MCF 10A (cell line): ENCODE measurements at regions not wholly inside any gene's neighbourhood (a gene's known extent, or its start where the extent isn't known, plus 50 kb on each side); places are given as distances from the start of the nearest gene placed in this dataset.

ENCODE experiments used
- BruUV-seq: library from RNA; stranded (reverse); fragments of 400-500 nt; replicated peaks from 2 replicates; lab custom pipeline; 2021; lab: Mats Ljungman, UMichigan
- CTCF ChIA-PET: fragments of 300-600 bp; sonication (Branson Sonifier 250); formaldehyde crosslinking; extraction: SDS; loops from one replicate; lab custom pipeline; 2021; ENCODE audit warnings: antibody characterized with exemption, inconsistent platforms; lab: Yijun Ruan, JAX
- POLR2A ChIA-PET: fragments of 300-600, 350-650 bp; sonication (Branson Sonifier 250); formaldehyde crosslinking; extraction: SDS; loops from one replicate; lab custom pipeline; 2020; ENCODE audit warnings: antibody characterized with exemption, inconsistent platforms; lab: Yijun Ruan, JAX
- DNase-seq: peaks from one replicate; pipeline ENCODE4 v3.0.0-alpha.2; 2018; ENCODE audit not compliant: unreplicated experiment
- H3K27ac Mint-ChIP-seq: one replicate; pipeline ENCODE4 v1.8.0; 2022; ENCODE audit warnings: mild to moderate bottlenecking, low read depth, mixed read lengths; ENCODE audit not compliant: unreplicated experiment
- H3K27me3 Mint-ChIP-seq: one replicate; pipeline ENCODE4 v1.8.0; 2022; ENCODE audit warnings: mixed read lengths; ENCODE audit not compliant: insufficient read depth, unreplicated experiment
- H3K36me3 Mint-ChIP-seq: one replicate; pipeline ENCODE4 v1.8.0; 2022; ENCODE audit warnings: mild to moderate bottlenecking, moderate library complexity, mixed read lengths; ENCODE audit not compliant: insufficient read depth, unreplicated experiment
- H3K4me1 Mint-ChIP-seq: one replicate; pipeline ENCODE4 v1.8.0; 2022; ENCODE audit warnings: mixed read lengths; ENCODE audit not compliant: insufficient read depth, unreplicated experiment
- H3K4me3 Mint-ChIP-seq: one replicate; pipeline ENCODE4 v1.8.0; 2022; ENCODE audit warnings: mild to moderate bottlenecking, moderate library complexity, mixed read lengths; ENCODE audit not compliant: unreplicated experiment
- H3K9me3 Mint-ChIP-seq: one replicate; pipeline ENCODE4 v1.8.0; 2022; ENCODE audit warnings: mixed read lengths; ENCODE audit not compliant: unreplicated experiment
- intact Hi-C: fragments of 100-400 bp; cut with micrococcal nuclease; formaldehyde crosslinking; loops from 2 replicates; pipeline ENCODE4 v1.14.1; 2022
- TF ChIP-seq, protein P1 (sequence below): fragments of 200-600 bp; IDR thresholded peaks from one replicate; pipeline ENCODE4 v1.8.0; 2022; ENCODE audit warnings: antibody characterized with exemption, mild to moderate bottlenecking; ENCODE audit not compliant: unreplicated experiment

GRCh38 chr6:68575765-68576439 is 59.2 kb upstream of the ADGRB3 start:
- Mint-ChIP-seq H3K4me3 (no peak overlapping the region), H3K4me1 (no peaks in the 10 kb centered on the region), H3K27me3 (no peaks in the 10 kb centered on the region), H3K27ac (no peak overlapping the region), H3K36me3 (no peaks in the 10 kb centered on the region), H3K9me3 (peaks cover 7% of the 10 kb centered on the region)
- ChIA-PET POLR2A (no interaction called here), CTCF (interaction anchor here (0.6 kb wide), 2 partner anchors 62 to 347 kb away, joined by 3 to 4 read pairs; no protein-coding TSS in a partner anchor)
- intact Hi-C loops, result no loop called here
- no peak for DNase-seq
- TF ChIP-seq, protein P1, sequence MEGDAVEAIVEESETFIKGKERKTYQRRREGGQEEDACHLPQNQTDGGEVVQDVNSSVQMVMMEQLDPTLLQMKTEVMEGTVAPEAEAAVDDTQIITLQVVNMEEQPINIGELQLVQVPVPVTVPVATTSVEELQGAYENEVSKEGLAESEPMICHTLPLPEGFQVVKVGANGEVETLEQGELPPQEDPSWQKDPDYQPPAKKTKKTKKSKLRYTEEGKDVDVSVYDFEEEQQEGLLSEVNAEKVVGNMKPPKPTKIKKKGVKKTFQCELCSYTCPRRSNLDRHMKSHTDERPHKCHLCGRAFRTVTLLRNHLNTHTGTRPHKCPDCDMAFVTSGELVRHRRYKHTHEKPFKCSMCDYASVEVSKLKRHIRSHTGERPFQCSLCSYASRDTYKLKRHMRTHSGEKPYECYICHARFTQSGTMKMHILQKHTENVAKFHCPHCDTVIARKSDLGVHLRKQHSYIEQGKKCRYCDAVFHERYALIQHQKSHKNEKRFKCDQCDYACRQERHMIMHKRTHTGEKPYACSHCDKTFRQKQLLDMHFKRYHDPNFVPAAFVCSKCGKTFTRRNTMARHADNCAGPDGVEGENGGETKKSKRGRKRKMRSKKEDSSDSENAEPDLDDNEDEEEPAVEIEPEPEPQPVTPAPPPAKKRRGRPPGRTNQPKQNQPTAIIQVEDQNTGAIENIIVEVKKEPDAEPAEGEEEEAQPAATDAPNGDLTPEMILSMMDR, result no peak
- BruUV-seq, result no TSS peak

- intact Hi-C loops, result no loop called here
- H3K27ac Mint-ChIP-seq, result no peak overlapping the region
- H3K27me3 Mint-ChIP-seq, result no peaks in the 10 kb centered on the region
- H3K36me3 Mint-ChIP-seq, result no peaks in the 10 kb centered on the region
- BruUV-seq, result no TSS peak
- no peaks in the 10 kb centered on the region for H3K4me1 Mint-ChIP-seq
- POLR2A ChIA-PET, result no interaction called here
- no peak for DNase-seq
- CTCF ChIA-PET, result interaction anchor here (1.1 to 1.8 kb wide), 6 partner anchors 10 to 1546 kb away, joined by 3 to 8 read pairs (median 3); partner anchors contain the start of gene ADGRB3
- TF ChIP-seq, protein P1, result no peak
- no peak overlapping the region for H3K4me3 Mint-ChIP-seq
- peaks cover 7% of the 10 kb centered on the region for H3K9me3 Mint-ChIP-seq
Observed at GRCh38 chr6:68572975-68573374, 62.1 kb upstream of the ADGRB3 start.

- Mint-ChIP-seq H3K27ac (no peak overlapping the region), H3K4me1 (no peaks in the 10 kb centered on the region), H3K9me3 (peaks cover 7% of the 10 kb centered on the region), H3K4me3 (no peak overlapping the region), H3K36me3 (no peaks in the 10 kb centered on the region), H3K27me3 (no peaks in the 10 kb centered on the region)
- ChIA-PET POLR2A (no interaction called here), CTCF (interaction anchor here (0.6 to 1.8 kb wide), 7 partner anchors 10 to 1546 kb away, joined by 3 to 8 read pairs (median 3); partner anchors contain the start of gene ADGRB3)
- intact Hi-C loops, result no loop called here
- BruUV-seq, result no TSS peak
- TF ChIP-seq, protein P1, result peak; percentile 54
- peak; percentile 68 for DNase-seq
Observed at GRCh38 chr6:68572525-68572924, 62.6 kb upstream of the ADGRB3 start.

DNA sequence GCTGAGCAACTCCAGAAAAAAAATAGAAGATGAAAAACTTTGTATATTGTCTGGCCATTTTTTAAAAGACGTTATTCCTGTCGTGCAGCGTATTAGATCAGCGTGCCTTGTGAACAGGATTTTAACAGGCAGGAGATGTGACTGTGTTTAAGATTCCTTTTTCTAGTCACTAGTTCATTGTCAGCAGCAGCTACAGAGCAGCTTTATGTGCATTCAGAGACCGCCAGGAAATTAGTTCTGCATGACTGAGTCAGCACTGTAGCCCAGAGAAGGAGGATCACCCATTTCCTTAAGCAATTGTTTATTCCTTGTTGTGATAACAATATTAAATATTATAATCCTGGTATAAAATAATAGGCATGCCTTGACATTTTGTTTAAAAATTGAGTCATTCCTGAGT is 75.4 kb upstream of the ADGRB3 start:
- ChIA-PET CTCF (no interaction called here), POLR2A (no interaction called here)
- Mint-ChIP-seq H3K27ac (no peak overlapping the region), H3K4me1 (peaks cover 12% of the 10 kb centered on the region), H3K4me3 (no peak overlapping the region), H3K36me3 (no peaks in the 10 kb centered on the region), H3K27me3 (no peaks in the 10 kb centered on the region), H3K9me3 (no peaks in the 10 kb centered on the region)
- intact Hi-C loops, result no loop called here
- TF ChIP-seq, protein P1, result no peak
- no TSS peak for BruUV-seq
- DNase-seq, result no peak
